GM12878 (cell line): ENCODE measurements at regions not wholly inside any gene's neighbourhood (a gene's known extent, or its start where the extent isn't known, plus 50 kb on each side); places are given as distances from the start of the nearest gene placed in this dataset.

Source experiments
- CBFB ChIP-seq: IDR thresholded peaks from 2 replicates; pipeline ENCODE4 v1.6.1; 2016; ENCODE audit warnings: antibody characterized with exemption, low read depth
- MEF2A ChIP-seq: IDR thresholded peaks from 2 replicates; pipeline ENCODE4 v1.6.1; 2011; ENCODE audit warnings: low read depth, mild to moderate bottlenecking, low read length, moderate library complexity; ENCODE audit not compliant: insufficient read depth
- NR2F1 ChIP-seq: fragments of 450-650 bp; conservative IDR thresholded peaks from 2 replicates; pipeline ENCODE4 v1.6.1; 2017; ENCODE audit warnings: mild to moderate bottlenecking
- PAX8 ChIP-seq: fragments of 450-650 bp; IDR thresholded peaks from 2 replicates; pipeline ENCODE4 v1.6.1; 2017; ENCODE audit warnings: mild to moderate bottlenecking, moderate library complexity
- POLR2A ChIP-seq: IDR thresholded peaks from 2 replicates; pipeline ENCODE4 v1.6.1; 2011; ENCODE audit warnings: low read depth, mild to moderate bottlenecking, low read length
- REST ChIP-seq: IDR thresholded peaks from 2 replicates; pipeline ENCODE4 v1.6.1; 2012; ENCODE audit warnings: mild to moderate bottlenecking, low read depth, low read length
- SIN3A ChIP-seq: IDR thresholded peaks from 2 replicates; pipeline ENCODE4 v1.6.1; 2012; ENCODE audit warnings: low read depth, low read length, improper control_type of control experiment
- SMC3 ChIP-seq: IDR thresholded peaks from 2 replicates; pipeline ENCODE4 v1.6.1; 2011; ENCODE audit warnings: low read length, improper control_type of control experiment, borderline replicate concordance
- TAF1 ChIP-seq: IDR thresholded peaks from 2 replicates; pipeline ENCODE4 v1.6.1; 2011; ENCODE audit warnings: mild to moderate bottlenecking, low read depth, low read length, borderline replicate concordance
- TCF7 ChIP-seq: IDR thresholded peaks from 2 replicates; pipeline ENCODE4 v1.6.1; 2014; ENCODE audit warnings: antibody characterized with exemption, borderline replicate concordance
- ZNF592 ChIP-seq: fragments of 450-650 bp; IDR thresholded peaks from 2 replicates; pipeline ENCODE4 v1.6.1; 2017; ENCODE audit warnings: mild to moderate bottlenecking, moderate library complexity
- TF ChIP-seq, protein P1 (sequence below), 3 experiments: IDR thresholded peaks in 2 of 3; conservative IDR thresholded peaks in 1 of 3; 2 replicates each; pipeline ENCODE4 v1.5.1; 2011; ENCODE audit warnings: low read depth in 3 of 3, low read length in 3 of 3, mild to moderate bottlenecking in 3 of 3, control low read depth in 2 of 3, moderate library complexity in 2 of 3, inconsistent platforms in 1 of 3, mixed read lengths in 1 of 3; ENCODE audit not compliant: control insufficient read depth in 2 of 3, insufficient read depth in 1 of 3; ENCODE audit errors: extremely low read depth in 1 of 3
- TF ChIP-seq, protein P2 (sequence below): fragments of 450-650 bp; formaldehyde crosslinking; IDR thresholded peaks from 2 replicates; pipeline ENCODE4 v1.4.0; 2020; ENCODE audit warnings: mild to moderate bottlenecking, moderate library complexity

- TF ChIP-seq, protein P1, sequence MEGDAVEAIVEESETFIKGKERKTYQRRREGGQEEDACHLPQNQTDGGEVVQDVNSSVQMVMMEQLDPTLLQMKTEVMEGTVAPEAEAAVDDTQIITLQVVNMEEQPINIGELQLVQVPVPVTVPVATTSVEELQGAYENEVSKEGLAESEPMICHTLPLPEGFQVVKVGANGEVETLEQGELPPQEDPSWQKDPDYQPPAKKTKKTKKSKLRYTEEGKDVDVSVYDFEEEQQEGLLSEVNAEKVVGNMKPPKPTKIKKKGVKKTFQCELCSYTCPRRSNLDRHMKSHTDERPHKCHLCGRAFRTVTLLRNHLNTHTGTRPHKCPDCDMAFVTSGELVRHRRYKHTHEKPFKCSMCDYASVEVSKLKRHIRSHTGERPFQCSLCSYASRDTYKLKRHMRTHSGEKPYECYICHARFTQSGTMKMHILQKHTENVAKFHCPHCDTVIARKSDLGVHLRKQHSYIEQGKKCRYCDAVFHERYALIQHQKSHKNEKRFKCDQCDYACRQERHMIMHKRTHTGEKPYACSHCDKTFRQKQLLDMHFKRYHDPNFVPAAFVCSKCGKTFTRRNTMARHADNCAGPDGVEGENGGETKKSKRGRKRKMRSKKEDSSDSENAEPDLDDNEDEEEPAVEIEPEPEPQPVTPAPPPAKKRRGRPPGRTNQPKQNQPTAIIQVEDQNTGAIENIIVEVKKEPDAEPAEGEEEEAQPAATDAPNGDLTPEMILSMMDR (IDR thresholded peaks at IDR 0.05 in 2 of 3, conservative IDR thresholded peaks at IDR 0.05 in 1 of 3; ENCODE audit: control insufficient read depth in 2 of 3, extremely low read depth in 1 of 3, insufficient read depth in 1 of 3, low read depth in 3 of 3, low read length in 3 of 3), result no peak
- no peak for TF ChIP-seq MEF2A
- TF ChIP-seq REST, result no peak
- TF ChIP-seq TAF1, result no peak
- TF ChIP-seq NR2F1, result no peak
- TF ChIP-seq ZNF592, result no peak
- TF ChIP-seq POLR2A, result no peak
- TF ChIP-seq, protein P2, sequence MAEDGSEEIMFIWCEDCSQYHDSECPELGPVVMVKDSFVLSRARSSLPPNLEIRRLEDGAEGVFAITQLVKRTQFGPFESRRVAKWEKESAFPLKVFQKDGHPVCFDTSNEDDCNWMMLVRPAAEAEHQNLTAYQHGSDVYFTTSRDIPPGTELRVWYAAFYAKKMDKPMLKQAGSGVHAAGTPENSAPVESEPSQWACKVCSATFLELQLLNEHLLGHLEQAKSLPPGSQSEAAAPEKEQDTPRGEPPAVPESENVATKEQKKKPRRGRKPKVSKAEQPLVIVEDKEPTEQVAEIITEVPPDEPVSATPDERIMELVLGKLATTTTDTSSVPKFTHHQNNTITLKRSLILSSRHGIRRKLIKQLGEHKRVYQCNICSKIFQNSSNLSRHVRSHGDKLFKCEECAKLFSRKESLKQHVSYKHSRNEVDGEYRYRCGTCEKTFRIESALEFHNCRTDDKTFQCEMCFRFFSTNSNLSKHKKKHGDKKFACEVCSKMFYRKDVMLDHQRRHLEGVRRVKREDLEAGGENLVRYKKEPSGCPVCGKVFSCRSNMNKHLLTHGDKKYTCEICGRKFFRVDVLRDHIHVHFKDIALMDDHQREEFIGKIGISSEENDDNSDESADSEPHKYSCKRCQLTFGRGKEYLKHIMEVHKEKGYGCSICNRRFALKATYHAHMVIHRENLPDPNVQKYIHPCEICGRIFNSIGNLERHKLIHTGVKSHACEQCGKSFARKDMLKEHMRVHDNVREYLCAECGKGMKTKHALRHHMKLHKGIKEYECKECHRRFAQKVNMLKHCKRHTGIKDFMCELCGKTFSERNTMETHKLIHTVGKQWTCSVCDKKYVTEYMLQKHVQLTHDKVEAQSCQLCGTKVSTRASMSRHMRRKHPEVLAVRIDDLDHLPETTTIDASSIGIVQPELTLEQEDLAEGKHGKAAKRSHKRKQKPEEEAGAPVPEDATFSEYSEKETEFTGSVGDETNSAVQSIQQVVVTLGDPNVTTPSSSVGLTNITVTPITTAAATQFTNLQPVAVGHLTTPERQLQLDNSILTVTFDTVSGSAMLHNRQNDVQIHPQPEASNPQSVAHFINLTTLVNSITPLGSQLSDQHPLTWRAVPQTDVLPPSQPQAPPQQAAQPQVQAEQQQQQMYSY, result no peak
- no peak for TF ChIP-seq CBFB
- no peak for TF ChIP-seq SMC3
- no peak for TF ChIP-seq SIN3A
- TF ChIP-seq TCF7, result no peak
- TF ChIP-seq PAX8, result no peak
These were observed 215.6 kb downstream of the DHX15 start for GRCh38 chr4:24368801-24369200.
